CD4-positive, alpha-beta T cell (primary cell): ENCODE measurements at regions not wholly inside any gene's neighbourhood (a gene's known extent, or its start where the extent isn't known, plus 50 kb on each side); places are given as distances from the start of the nearest gene placed in this dataset.

ENCODE experiments used
- ATAC-seq: fragments of 200-7000 bp; cut with Tn5 transposase; one replicate; pipeline ENCODE4 v1.10.0; 2022; ENCODE audit warnings: mild to moderate bottlenecking; ENCODE audit not compliant: poor library complexity
- CTCF ChIA-PET: fragments of 350-600 bp; sonication (Branson Sonifier 250); formaldehyde crosslinking; loops from one replicate; lab custom pipeline; 2021; ENCODE audit warnings: antibody characterized with exemption, inconsistent platforms; lab: Charles Lee
- POLR2A ChIA-PET: fragments of 350-600 bp; sonication (Branson Sonifier 250); formaldehyde crosslinking; loops from one replicate; lab custom pipeline; 2021; ENCODE audit warnings: antibody characterized with exemption, inconsistent platforms; lab: Charles Lee
- DNase-seq, 14 experiments: peaks; one replicate each; pipeline ENCODE4 v3.0.0-alpha.2; 2013 to 2020; ENCODE audit warnings: mixed read lengths in 2 of 14
- H3K27ac ChIP-seq, 2 donors: one replicate each; pipeline versions ENCODE4 v1.5.1 to v1.7.0; 2013; ENCODE audit warnings: low read length in 2 of 2, low read depth in 1 of 2, mild to moderate bottlenecking in 1 of 2
- H3K27me3 ChIP-seq, 2 experiments: 1 replicate in 1 of 2; 2 replicates in 1 of 2; pipeline versions ENCODE4 v1.6.1 to v1.7.0; 2013; ENCODE audit warnings: low read length in 2 of 2, control low read depth in 1 of 2, mild to moderate bottlenecking in 1 of 2, moderate library complexity in 1 of 2; ENCODE audit not compliant: insufficient read depth in 2 of 2, control insufficient read depth in 1 of 2
- H3K36me3 ChIP-seq: one replicate; pipeline ENCODE4 v1.6.1; 2013; ENCODE audit warnings: low read length, control low read depth; ENCODE audit not compliant: insufficient read depth
- H3K4me1 ChIP-seq: one replicate; pipeline ENCODE4 v1.6.1; 2013; ENCODE audit warnings: low read length, control low read depth; ENCODE audit not compliant: insufficient read depth
- H3K4me3 ChIP-seq: one replicate; pipeline ENCODE4 v1.5.1; 2013; ENCODE audit warnings: mild to moderate bottlenecking, low read length, moderate library complexity
- H3K9me3 ChIP-seq, 2 experiments: 1 replicate in 1 of 2; 2 replicates in 1 of 2; pipeline versions ENCODE4 v1.6.1 to v1.7.0; 2013; ENCODE audit warnings: low read length in 2 of 2, mild to moderate bottlenecking in 2 of 2, control low read depth in 1 of 2, moderate library complexity in 1 of 2; ENCODE audit not compliant: control insufficient read depth in 1 of 2, insufficient read depth in 1 of 2
- H3K27ac Mint-ChIP-seq: one replicate; pipeline ENCODE4 v1.8.0; 2020; ENCODE audit warnings: mixed read lengths
- H3K27me3 Mint-ChIP-seq: one replicate; pipeline ENCODE4 v1.8.0; 2021; ENCODE audit warnings: mixed read lengths
- H3K36me3 Mint-ChIP-seq: one replicate; pipeline ENCODE4 v1.8.0; 2021; ENCODE audit warnings: low read depth, mixed read lengths
- H3K4me1 Mint-ChIP-seq: one replicate; pipeline ENCODE4 v1.8.0; 2021; ENCODE audit warnings: low read depth, mixed read lengths
- H3K4me3 Mint-ChIP-seq: one replicate; pipeline ENCODE4 v1.8.0; 2020; ENCODE audit warnings: mild to moderate bottlenecking, mixed read lengths
- H3K9me3 Mint-ChIP-seq: one replicate; pipeline ENCODE4 v1.8.0; 2020; ENCODE audit warnings: mixed read lengths
- intact Hi-C, 2 experiments: fragments of 100-400 bp; cut with DNase I in 1 of 2; cut with micrococcal nuclease in 1 of 2; formaldehyde crosslinking; loops; one replicate each; pipeline versions ENCODE4 v1.15.1 to v1.9.0; 2023 to 2025; cut with DNase I, micrococcal nuclease
- TF ChIP-seq, protein P1 (sequence below): fragments of 200-600 bp; IDR thresholded peaks from one replicate; pipeline ENCODE4 v1.8.0; 2022; ENCODE audit warnings: antibody characterized with exemption, mild to moderate bottlenecking

DNA sequence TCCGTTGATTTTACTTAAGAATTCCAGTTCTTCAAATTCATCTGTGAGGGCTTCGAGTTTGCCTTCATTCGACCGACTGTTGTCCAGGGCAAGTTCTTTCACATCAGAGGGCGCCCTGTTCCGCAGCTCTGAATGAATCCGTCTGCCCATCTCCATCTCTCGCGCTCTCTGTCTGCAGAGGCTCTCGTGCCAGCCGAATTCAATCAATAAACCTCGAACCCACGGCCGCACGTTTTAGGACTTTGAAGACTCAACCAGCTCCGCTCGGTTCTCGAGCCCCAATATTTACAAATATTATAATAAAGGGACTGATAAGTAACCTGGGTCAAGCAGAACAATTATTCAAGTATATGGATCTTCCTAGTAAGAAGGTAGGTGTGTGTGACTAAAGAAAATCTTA, 556.4 kb upstream of the SMIM31 start:
- Histone ChIP-seq H3K27ac (no peak overlapping the region), H3K9me3 (no peaks in the 10 kb centered on the region), H3K4me3 (no peak overlapping the region), H3K36me3 (no peaks in the 10 kb centered on the region), H3K27me3 (no peaks in the 10 kb centered on the region), H3K4me1 (no peaks in the 10 kb centered on the region)
- Mint-ChIP-seq H3K27me3 (peaks cover 10% of the 10 kb centered on the region), H3K27ac (no peak overlapping the region), H3K4me1 (no peaks in the 10 kb centered on the region), H3K9me3 (no peaks in the 10 kb centered on the region), H3K4me3 (no peak overlapping the region), H3K36me3 (no peaks in the 10 kb centered on the region)
- no peak for DNase-seq
- TF ChIP-seq, protein P1, sequence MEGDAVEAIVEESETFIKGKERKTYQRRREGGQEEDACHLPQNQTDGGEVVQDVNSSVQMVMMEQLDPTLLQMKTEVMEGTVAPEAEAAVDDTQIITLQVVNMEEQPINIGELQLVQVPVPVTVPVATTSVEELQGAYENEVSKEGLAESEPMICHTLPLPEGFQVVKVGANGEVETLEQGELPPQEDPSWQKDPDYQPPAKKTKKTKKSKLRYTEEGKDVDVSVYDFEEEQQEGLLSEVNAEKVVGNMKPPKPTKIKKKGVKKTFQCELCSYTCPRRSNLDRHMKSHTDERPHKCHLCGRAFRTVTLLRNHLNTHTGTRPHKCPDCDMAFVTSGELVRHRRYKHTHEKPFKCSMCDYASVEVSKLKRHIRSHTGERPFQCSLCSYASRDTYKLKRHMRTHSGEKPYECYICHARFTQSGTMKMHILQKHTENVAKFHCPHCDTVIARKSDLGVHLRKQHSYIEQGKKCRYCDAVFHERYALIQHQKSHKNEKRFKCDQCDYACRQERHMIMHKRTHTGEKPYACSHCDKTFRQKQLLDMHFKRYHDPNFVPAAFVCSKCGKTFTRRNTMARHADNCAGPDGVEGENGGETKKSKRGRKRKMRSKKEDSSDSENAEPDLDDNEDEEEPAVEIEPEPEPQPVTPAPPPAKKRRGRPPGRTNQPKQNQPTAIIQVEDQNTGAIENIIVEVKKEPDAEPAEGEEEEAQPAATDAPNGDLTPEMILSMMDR, result no peak
- intact Hi-C loops, result no loop called here
- CTCF ChIA-PET, result no interaction called here
- no peak for ATAC-seq
- POLR2A ChIA-PET, result no interaction called here

DNA sequence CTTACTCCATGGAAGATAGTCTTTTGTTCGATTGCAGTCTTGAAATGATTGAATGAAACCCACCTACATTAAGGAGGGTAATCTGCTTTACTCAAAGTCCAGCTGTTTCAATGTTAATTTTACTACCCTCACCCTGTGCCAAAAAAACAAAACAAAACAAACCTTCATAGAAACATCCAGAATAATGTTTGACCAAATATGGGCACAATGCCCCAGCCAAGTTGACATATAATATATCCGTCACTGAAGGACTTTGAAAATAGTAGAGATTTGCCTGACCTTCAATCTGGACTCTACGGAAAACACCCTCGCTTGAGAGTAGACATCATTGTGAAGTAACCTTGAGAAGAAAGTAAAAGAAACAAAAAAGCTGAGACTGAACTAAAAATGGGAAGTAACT, 550.5 kb upstream of the SMIM31 start:
- POLR2A ChIA-PET, result no interaction called here
- no peaks in the 10 kb centered on the region for H3K36me3 Mint-ChIP-seq

DNA sequence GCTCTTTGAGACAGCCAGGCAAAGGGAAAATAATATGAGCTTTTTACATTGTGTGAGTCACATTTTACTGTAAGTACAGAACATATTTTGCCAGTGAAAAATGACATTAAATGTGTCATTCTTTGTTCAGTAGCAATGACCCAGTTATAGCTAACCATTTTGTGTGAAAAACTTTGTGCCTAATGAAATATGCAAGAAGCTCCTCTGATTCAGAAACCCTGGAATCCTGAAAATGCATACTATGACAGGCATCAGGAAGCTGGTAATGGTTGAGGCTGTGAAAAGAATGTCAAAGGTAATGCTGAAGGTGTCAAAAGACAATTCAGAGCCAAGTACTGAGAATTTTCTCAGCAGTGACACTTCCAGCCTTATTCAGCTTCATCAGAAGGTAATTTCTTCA, 549.5 kb upstream of the SMIM31 start:
- ATAC-seq, result no peak
- peaks cover 10% of the 10 kb centered on the region for H3K27me3 Mint-ChIP-seq
- ChIA-PET CTCF (no interaction called here), POLR2A (no interaction called here)
- H3K27ac Mint-ChIP-seq, result no peak overlapping the region
- no peaks in the 10 kb centered on the region for H3K4me1 Mint-ChIP-seq
- Histone ChIP-seq H3K9me3 (no peaks in the 10 kb centered on the region), H3K27me3 (no peaks in the 10 kb centered on the region), H3K36me3 (no peaks in the 10 kb centered on the region), H3K4me3 (no peak overlapping the region), H3K27ac (no peak overlapping the region), H3K4me1 (no peaks in the 10 kb centered on the region)
- no peaks in the 10 kb centered on the region for H3K9me3 Mint-ChIP-seq
- intact Hi-C loops, result no loop called here
- no peak for DNase-seq
- H3K36me3 Mint-ChIP-seq, result no peaks in the 10 kb centered on the region
- no peak overlapping the region for H3K4me3 Mint-ChIP-seq
- TF ChIP-seq, protein P1, result no peak

More for the DNA sequence above, 550.5 kb upstream of the SMIM31 start:
- TF ChIP-seq, protein P1, result no peak
- H3K4me1 ChIP-seq, result no peaks in the 10 kb centered on the region
- Mint-ChIP-seq H3K4me3 (no peak overlapping the region), H3K9me3 (no peaks in the 10 kb centered on the region), H3K27ac (no peak overlapping the region), H3K27me3 (peaks cover 10% of the 10 kb centered on the region), H3K4me1 (no peaks in the 10 kb centered on the region)
- H3K9me3 ChIP-seq, result no peaks in the 10 kb centered on the region
- ATAC-seq, result no peak
- H3K27me3 ChIP-seq, result no peaks in the 10 kb centered on the region
- intact Hi-C loops, result no loop called here
- no peak overlapping the region for H3K27ac ChIP-seq
- DNase-seq, result no peak
- H3K36me3 ChIP-seq, result no peaks in the 10 kb centered on the region
- H3K4me3 ChIP-seq, result no peak overlapping the region
- CTCF ChIA-PET, result no interaction called here
